Astrocyte of the cerebellum (primary cell): ENCODE measurements at regions not wholly inside any gene's neighbourhood (a gene's known extent, or its start where the extent isn't known, plus 50 kb on each side); places are given as distances from the start of the nearest gene placed in this dataset.

Experiments
- DNase-seq: peaks from one replicate; pipeline ENCODE4 v3.0.0-alpha.2; 2011; ENCODE audit warnings: low read depth
- H3K4me3 ChIP-seq: 2 replicates; pipeline ENCODE4 v1.5.1; 2011; ENCODE audit warnings: mild to moderate bottlenecking, low read depth, low read length, moderate library complexity
- in situ Hi-C: cut with HindIII; loops from 2 replicates; pipeline ENCODE4 v1.10.0; 2017; ENCODE audit warnings: low sequenced_read_pairs
- TF ChIP-seq, protein P1 (sequence below): IDR thresholded peaks from 2 replicates; pipeline ENCODE4 v1.5.1; 2012; ENCODE audit warnings: low read length, low read depth, moderate library complexity, mild to moderate bottlenecking; ENCODE audit errors: missing control alignments

DNA sequence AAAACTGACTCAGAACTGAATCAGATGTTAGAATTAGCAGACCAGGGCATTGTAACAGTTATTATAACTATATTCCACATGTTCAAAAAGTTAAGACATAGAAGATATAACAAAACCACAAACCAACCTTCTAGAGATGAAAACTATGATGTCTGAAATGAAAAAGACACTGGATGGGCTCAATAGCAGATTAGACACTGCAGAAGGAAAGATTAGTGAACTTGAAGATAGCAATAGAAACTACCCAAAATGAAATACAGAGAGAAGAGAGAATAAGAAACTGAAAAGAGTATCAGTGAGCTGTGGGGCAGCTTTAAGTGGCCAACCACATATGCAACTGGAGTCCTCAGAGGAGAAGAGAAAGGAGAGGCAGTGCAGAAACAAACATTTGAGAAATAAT, 132.0 kb upstream of the ATP2B2 start:
- TF ChIP-seq, protein P1, sequence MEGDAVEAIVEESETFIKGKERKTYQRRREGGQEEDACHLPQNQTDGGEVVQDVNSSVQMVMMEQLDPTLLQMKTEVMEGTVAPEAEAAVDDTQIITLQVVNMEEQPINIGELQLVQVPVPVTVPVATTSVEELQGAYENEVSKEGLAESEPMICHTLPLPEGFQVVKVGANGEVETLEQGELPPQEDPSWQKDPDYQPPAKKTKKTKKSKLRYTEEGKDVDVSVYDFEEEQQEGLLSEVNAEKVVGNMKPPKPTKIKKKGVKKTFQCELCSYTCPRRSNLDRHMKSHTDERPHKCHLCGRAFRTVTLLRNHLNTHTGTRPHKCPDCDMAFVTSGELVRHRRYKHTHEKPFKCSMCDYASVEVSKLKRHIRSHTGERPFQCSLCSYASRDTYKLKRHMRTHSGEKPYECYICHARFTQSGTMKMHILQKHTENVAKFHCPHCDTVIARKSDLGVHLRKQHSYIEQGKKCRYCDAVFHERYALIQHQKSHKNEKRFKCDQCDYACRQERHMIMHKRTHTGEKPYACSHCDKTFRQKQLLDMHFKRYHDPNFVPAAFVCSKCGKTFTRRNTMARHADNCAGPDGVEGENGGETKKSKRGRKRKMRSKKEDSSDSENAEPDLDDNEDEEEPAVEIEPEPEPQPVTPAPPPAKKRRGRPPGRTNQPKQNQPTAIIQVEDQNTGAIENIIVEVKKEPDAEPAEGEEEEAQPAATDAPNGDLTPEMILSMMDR: no peak
- H3K4me3 ChIP-seq: no peak overlapping the region
- in situ Hi-C loops: no loop called here
- no peak for DNase-seq

DNA sequence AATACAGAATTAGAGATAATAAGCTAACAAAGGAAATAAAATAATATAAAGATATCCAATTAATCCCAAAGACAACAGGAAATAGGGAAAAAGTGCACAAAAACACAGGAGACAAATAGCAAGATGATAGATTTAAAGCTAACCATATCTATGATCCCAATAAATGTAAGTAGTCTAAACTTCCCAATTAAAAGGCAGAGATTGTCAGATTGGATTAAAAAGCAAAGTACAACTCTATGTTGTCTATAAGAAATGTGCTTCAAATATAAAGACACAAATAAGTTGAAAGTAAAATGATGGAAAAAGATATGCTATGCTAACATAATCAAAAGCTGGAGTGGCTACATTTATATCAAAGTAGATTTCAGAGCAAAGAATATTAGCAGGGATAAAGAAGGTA, 133.1 kb upstream of the ATP2B2 start:
- in situ Hi-C loops: no loop called here
- no peak for DNase-seq
- no peak overlapping the region for H3K4me3 ChIP-seq
- TF ChIP-seq, protein P1: no peak

DNA sequence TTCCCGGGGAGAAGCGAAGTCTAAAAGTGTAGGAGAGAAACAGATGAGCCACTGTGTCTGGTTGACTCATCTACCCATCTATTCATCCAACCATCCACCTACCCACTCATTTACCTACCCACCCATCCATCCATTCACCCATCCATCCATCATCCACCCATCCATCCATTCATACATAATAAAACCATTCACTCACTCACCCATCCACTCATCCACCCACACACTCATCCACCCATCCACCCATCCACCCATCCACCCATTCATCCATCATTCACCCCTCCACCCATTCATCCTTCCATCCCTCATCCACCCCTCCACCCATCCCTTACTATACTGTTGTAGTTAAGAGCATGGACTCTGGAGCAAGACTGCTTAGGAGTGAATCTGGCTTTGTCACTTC, 136.4 kb upstream of the ATP2B2 start:
- in situ Hi-C loops: no loop called here
- H3K4me3 ChIP-seq: no peak overlapping the region
- DNase-seq: no peak
- TF ChIP-seq, protein P1: no peak

DNA sequence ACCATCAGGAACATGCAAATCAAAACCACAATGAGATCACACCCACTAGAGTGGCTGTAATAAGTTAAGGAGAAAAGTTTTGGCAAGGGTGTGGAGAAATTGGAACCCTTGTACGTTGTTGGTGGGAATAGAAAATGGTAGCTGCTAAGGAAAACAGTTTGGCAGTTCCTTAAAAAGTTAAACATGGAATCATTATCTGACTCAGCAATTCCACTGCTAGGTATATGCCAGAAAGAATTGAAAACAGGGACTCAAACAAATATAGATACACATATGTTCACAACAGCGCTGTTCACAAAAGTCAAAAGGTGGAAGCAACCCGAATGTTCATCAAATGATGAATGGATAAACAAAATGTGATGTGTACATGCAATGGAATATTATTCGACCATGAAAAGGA, 138.8 kb upstream of the ATP2B2 start:
- DNase-seq: no peak
- in situ Hi-C loops: no loop called here
- TF ChIP-seq, protein P1: no peak
- H3K4me3 ChIP-seq: no peak overlapping the region

DNA sequence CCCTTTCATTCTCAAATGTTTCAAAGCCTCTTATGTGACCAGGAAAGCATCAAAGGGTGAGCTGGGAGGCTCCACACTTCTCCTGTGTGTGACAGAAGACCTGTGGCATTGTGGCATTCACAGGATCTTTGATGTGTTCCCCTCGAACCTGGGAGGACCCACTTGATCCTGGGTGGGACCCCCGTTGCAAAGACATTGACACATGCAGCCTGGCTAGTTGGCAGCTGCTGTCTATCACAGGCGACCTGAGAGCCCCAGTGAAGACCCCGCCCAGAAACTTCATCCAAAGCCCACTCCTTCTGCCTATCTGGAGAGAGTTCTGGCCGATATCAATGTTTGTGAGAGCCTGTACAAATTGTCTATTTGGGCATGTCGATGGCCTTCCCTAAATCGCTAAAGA, 140.4 kb upstream of the ATP2B2 start:
- no peak for DNase-seq
- TF ChIP-seq, protein P1: no peak
- in situ Hi-C loops: loop anchor here (5.0 kb wide), 2 partner anchors 57 to 107 kb away; no protein-coding TSS in a partner anchor
- no peak overlapping the region for H3K4me3 ChIP-seq

DNA sequence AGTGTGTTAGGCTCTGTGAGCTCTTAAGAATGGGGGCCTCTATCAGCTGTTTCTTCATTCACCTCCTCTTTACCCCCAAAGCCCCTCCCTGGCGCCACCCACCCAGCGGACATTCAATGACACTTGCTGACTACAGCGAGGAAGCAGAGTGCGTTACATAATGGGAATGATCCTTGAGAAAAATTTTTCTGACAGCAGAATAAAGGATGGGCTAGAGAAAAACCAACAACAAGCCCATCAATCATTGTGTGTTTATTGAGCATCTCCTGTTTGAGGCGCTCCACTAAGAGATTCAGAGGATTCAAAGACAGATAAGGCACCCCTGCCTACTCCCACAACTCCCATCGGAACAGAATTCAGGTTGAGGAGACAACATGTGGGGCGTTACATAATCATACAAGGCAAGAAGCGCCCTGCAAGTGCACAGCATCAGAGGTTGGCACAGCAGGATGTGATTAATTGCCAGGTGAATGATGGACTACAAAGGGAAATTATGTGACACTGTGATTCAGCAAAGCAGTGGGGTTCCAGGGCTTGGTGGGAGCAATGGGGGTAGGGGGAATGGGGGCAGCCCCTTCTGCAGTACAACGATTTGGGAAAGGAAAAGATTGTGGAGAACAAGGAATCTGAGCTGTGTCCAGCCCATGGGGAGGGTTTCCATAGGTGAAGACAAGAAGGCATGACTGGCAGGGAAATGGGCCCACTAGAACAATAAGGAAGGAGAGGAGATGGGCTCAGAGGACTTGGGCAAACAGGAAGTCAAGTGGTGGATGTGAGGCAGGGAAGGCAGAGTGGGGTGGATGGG, 141.3 kb upstream of the ATP2B2 start:
- TF ChIP-seq, protein P1: no peak
- H3K4me3 ChIP-seq: no peak overlapping the region
- in situ Hi-C loops: loop anchor here (5.0 kb wide), 2 partner anchors 56 to 106 kb away; no protein-coding TSS in a partner anchor
- no peak for DNase-seq
